HG03066 (cell line): ENCODE measurements at regions not wholly inside any gene's neighbourhood (a gene's known extent, or its start where the extent isn't known, plus 50 kb on each side); places are given as distances from the start of the nearest gene placed in this dataset.
"Not testable (repeated sequence)": the region's sequence is repeated elsewhere in the genome, so short reads cannot be mapped to it uniquely, and the experiment has no call there.

ENCODE experiments used
- ATAC-seq: cut with Tn5 transposase; IDR thresholded peaks from one replicate; pipeline ENCODE4 v1.9.1; 2021; ENCODE audit warnings: low read depth; ENCODE audit not compliant: unreplicated experiment

- ATAC-seq = no peak
Measured at GRCh38 chr21:14058566-14058965, 152.2 kb downstream of the LIPI start.

- ATAC-seq = not testable (repeated sequence)
Measured at GRCh38 chr21:14057841-14058481, 152.8 kb downstream of the LIPI start.

GRCh38 chr21:14057313-14057712, 153.4 kb downstream of the LIPI start:
- no peak for ATAC-seq

- no peak for ATAC-seq
Measured at GRCh38 chr21:14056771-14057191, 154.0 kb downstream of the LIPI start.

GRCh38 chr21:14055746-14056515, 154.8 kb downstream of the LIPI start:
- not testable (repeated sequence) for ATAC-seq

GRCh38 chr21:14054682-14055081, 156.1 kb downstream of the LIPI start:
- no peak for ATAC-seq

- ATAC-seq = no peak
Measured at GRCh38 chr21:14050121-14050520, 160.6 kb downstream of the LIPI start.

- no peak for ATAC-seq
Measured at GRCh38 chr21:14046401-14046800, 164.4 kb downstream of the LIPI start.

- ATAC-seq = no peak
Measured at GRCh38 chr21:14040386-14040785, 170.4 kb downstream of the LIPI start.

- ATAC-seq = not testable (repeated sequence)
Measured at GRCh38 chr21:14028619-14029018, 182.1 kb downstream of the LIPI start.

- peak; percentile 100 for ATAC-seq
Measured at GRCh38 chr21:14027235-14027869, 183.4 kb downstream of the LIPI start.

- ATAC-seq = not testable (repeated sequence)
Measured at GRCh38 chr21:14020108-14020507, 190.6 kb downstream of the LIPI start.

GRCh38 chr21:14015841-14016240, 194.9 kb downstream of the LIPI start:
- not testable (repeated sequence) for ATAC-seq

GRCh38 chr21:14013623-14014498, 196.9 kb downstream of the LIPI start:
- ATAC-seq = not testable (repeated sequence)

GRCh38 chr21:14013056-14013603, 197.6 kb downstream of the LIPI start:
- no peak for ATAC-seq

GRCh38 chr21:14012409-14012808, 198.3 kb downstream of the LIPI start:
- ATAC-seq = no peak

- not testable (repeated sequence) for ATAC-seq
Measured at GRCh38 chr21:14011751-14012150, 199.0 kb downstream of the LIPI start.

- not testable (repeated sequence) for ATAC-seq
Measured at GRCh38 chr21:14011149-14011548, 199.6 kb downstream of the LIPI start.

GRCh38 chr21:14010729-14011128, 200.0 kb downstream of the LIPI start:
- ATAC-seq = no peak

GRCh38 chr21:14009990-14010389, 200.8 kb downstream of the LIPI start:
- not testable (repeated sequence) for ATAC-seq
